ENCODE measurements at regions not wholly inside any gene's neighbourhood (a gene's known extent, or its start where the extent isn't known, plus 50 kb on each side); places are given as distances from the start of the nearest gene placed in this dataset.

- TF ChIP-seq, protein P1, sequence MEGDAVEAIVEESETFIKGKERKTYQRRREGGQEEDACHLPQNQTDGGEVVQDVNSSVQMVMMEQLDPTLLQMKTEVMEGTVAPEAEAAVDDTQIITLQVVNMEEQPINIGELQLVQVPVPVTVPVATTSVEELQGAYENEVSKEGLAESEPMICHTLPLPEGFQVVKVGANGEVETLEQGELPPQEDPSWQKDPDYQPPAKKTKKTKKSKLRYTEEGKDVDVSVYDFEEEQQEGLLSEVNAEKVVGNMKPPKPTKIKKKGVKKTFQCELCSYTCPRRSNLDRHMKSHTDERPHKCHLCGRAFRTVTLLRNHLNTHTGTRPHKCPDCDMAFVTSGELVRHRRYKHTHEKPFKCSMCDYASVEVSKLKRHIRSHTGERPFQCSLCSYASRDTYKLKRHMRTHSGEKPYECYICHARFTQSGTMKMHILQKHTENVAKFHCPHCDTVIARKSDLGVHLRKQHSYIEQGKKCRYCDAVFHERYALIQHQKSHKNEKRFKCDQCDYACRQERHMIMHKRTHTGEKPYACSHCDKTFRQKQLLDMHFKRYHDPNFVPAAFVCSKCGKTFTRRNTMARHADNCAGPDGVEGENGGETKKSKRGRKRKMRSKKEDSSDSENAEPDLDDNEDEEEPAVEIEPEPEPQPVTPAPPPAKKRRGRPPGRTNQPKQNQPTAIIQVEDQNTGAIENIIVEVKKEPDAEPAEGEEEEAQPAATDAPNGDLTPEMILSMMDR (IDR thresholded peaks at IDR 0.05), result no peak
- TF ChIP-seq POLR2A (IDR thresholded peaks at IDR 0.05), result no peak
Measured at GRCh38 chr2:120944575-120944974, 208.9 kb downstream of the GLI2 start.
